HG03095 (cell line): ENCODE measurements at regions not wholly inside any gene's neighbourhood (a gene's known extent, or its start where the extent isn't known, plus 50 kb on each side); places are given as distances from the start of the nearest gene placed in this dataset.

Source experiments
- ATAC-seq: cut with Tn5 transposase; IDR thresholded peaks from one replicate; pipeline ENCODE4 v1.9.1; 2021; ENCODE audit warnings: moderate library complexity; ENCODE audit not compliant: unreplicated experiment

GRCh38 chr3:177554895-177555759, 357.8 kb upstream of the TBL1XR1 start:
- no peak for ATAC-seq

GRCh38 chr3:177557548-177557947, 360.3 kb upstream of the TBL1XR1 start:
- no peak for ATAC-seq

GRCh38 chr3:177561365-177561764, 364.1 kb upstream of the TBL1XR1 start:
- ATAC-seq = no peak

- no peak for ATAC-seq
Observed at GRCh38 chr3:177561769-177562392, 364.6 kb upstream of the TBL1XR1 start.

GRCh38 chr3:177563243-177563780, 366.0 kb upstream of the TBL1XR1 start:
- no peak for ATAC-seq

- ATAC-seq = no peak
Observed at GRCh38 chr3:177563792-177564191, 366.5 kb upstream of the TBL1XR1 start.

- ATAC-seq = no peak
Observed at GRCh38 chr3:177565981-177566380, 368.7 kb upstream of the TBL1XR1 start.

GRCh38 chr3:177567833-177568232, 370.6 kb upstream of the TBL1XR1 start:
- ATAC-seq = no peak

- no peak for ATAC-seq
Observed at GRCh38 chr3:177569193-177569592, 371.9 kb upstream of the TBL1XR1 start.

- no peak for ATAC-seq
Observed at GRCh38 chr3:177569875-177570657, 372.8 kb upstream of the TBL1XR1 start.

- no peak for ATAC-seq
Observed at GRCh38 chr3:177571271-177571943, 374.1 kb upstream of the TBL1XR1 start.

GRCh38 chr3:177571944-177572315, 374.6 kb upstream of the TBL1XR1 start:
- ATAC-seq = no peak

- ATAC-seq = no peak
Observed at GRCh38 chr3:177574222-177574856, 377.1 kb upstream of the TBL1XR1 start.

GRCh38 chr3:177576746-177577145, 379.5 kb upstream of the TBL1XR1 start:
- ATAC-seq = no peak

- ATAC-seq = peak; percentile 93
Observed at GRCh38 chr3:177578488-177578887, 381.2 kb upstream of the TBL1XR1 start.

- no peak for ATAC-seq
Observed at GRCh38 chr3:177579419-177579818, 382.1 kb upstream of the TBL1XR1 start.

GRCh38 chr3:177580437-177580836, 383.2 kb upstream of the TBL1XR1 start:
- no peak for ATAC-seq

GRCh38 chr3:177585271-177585670, 388.0 kb upstream of the TBL1XR1 start:
- ATAC-seq = no peak

- no peak for ATAC-seq
Observed at GRCh38 chr3:177589041-177589650, 391.9 kb upstream of the TBL1XR1 start.

- peak; percentile 66 for ATAC-seq
Observed at GRCh38 chr3:177589911-177590381, 392.7 kb upstream of the TBL1XR1 start.
